GM10248 (cell line): ENCODE measurements at regions not wholly inside any gene's neighbourhood (a gene's known extent, or its start where the extent isn't known, plus 50 kb on each side); places are given as distances from the start of the nearest gene placed in this dataset.
A peak's percentile ranks its signal among the peaks of the same experiment; 100 is the strongest.

Experiments
- CTCF ChIA-PET: fragments of 300-600 bp; sonication (Branson Sonifier 250); formaldehyde crosslinking; extraction: SDS; loops from one replicate; lab custom pipeline; 2021; ENCODE audit warnings: antibody characterized with exemption; lab: Yijun Ruan, JAX
- POLR2A ChIA-PET: fragments of 350-650 bp; sonication (Branson Sonifier 250); formaldehyde crosslinking; extraction: SDS; loops from one replicate; lab custom pipeline; 2020; ENCODE audit warnings: antibody characterized with exemption; lab: Yijun Ruan, JAX
- DNase-seq: peaks from one replicate; pipeline ENCODE4 v3.0.0; 2012; ENCODE audit errors: extremely low spot score
- CTCF ChIP-seq: IDR thresholded peaks from 2 replicates; pipeline ENCODE4 v1.5.1; 2012; ENCODE audit warnings: mild to moderate bottlenecking, low read depth; ENCODE audit errors: extremely low read depth, missing control alignments, control extremely low read depth

- no peak for DNase-seq
- no peak for TF ChIP-seq CTCF
- ChIA-PET POLR2A (no interaction called here), CTCF (interaction anchor here (1.1 to 8.4 kb wide), 7 partner anchors 14 to 349 kb away, joined by 4 to 193 read pairs (median 7); no protein-coding TSS in a partner anchor)
These were observed 57.0 kb upstream of the LMX1B start for GRCh38 chr9:126556560-126557250.

GRCh38 chr9:126558051-126558665 is 55.6 kb upstream of the LMX1B start:
- peak; percentile 84 for DNase-seq
- CTCF ChIA-PET: interaction anchor here (0.6 to 8.4 kb wide), 28 partner anchors 9 to 1151 kb away, joined by 3 to 193 read pairs (median 4); no protein-coding TSS in a partner anchor
- POLR2A ChIA-PET: interaction anchor here (0.6 kb wide), 1 partner anchor 45 kb away, joined by 3 read pairs; no protein-coding TSS in a partner anchor
- TF ChIP-seq CTCF: peak; percentile 99

- DNase-seq: no peak
- POLR2A ChIA-PET: no interaction called here
- CTCF ChIA-PET: interaction anchor here (1.1 to 8.4 kb wide), 6 partner anchors 16 to 72 kb away, joined by 3 to 193 read pairs (median 8); no protein-coding TSS in a partner anchor
- no peak for TF ChIP-seq CTCF
These were observed 54.4 kb upstream of the LMX1B start for GRCh38 chr9:126559296-126559695.

- no peak for DNase-seq
- CTCF ChIA-PET: interaction anchor here (1.7 to 2.8 kb wide), 2 partner anchors 37 to 61 kb away, joined by 5 to 33 read pairs; no protein-coding TSS in a partner anchor
- no peak for TF ChIP-seq CTCF
- POLR2A ChIA-PET: no interaction called here
These were observed 52.1 kb upstream of the LMX1B start for GRCh38 chr9:126561582-126561981.

GRCh38 chr9:126563556-126563955 is 50.2 kb upstream of the LMX1B start:
- ChIA-PET CTCF (interaction anchor here (1.7 to 2.8 kb wide), 3 partner anchors 12 to 63 kb away, joined by 5 to 33 read pairs (median 7); no protein-coding TSS in a partner anchor), POLR2A (no interaction called here)
- no peak for TF ChIP-seq CTCF
- no peak for DNase-seq
